ENCODE measurements at regions not wholly inside any gene's neighbourhood (a gene's known extent, or its start where the extent isn't known, plus 50 kb on each side); places are given as distances from the start of the nearest gene placed in this dataset.

GRCh38 chr1:117802531-117803257, 126.7 kb downstream of the GDAP2 start:
- intact Hi-C loops (cut with DNase I): no loop called here
- H3K27me3 ChIP-seq (ENCODE audit: low read depth): no peaks in the 10 kb centered on the region
- no peak overlapping the region for H3K27ac ChIP-seq
- no peak overlapping the region for H3K4me3 ChIP-seq
- no peaks in the 10 kb centered on the region for H3K9me3 ChIP-seq
- DNase-seq: no peak
- TF ChIP-seq CTCF (IDR thresholded peaks at IDR 0.05): no peak
- ATAC-seq: no peak
- H3K36me3 ChIP-seq: no peaks in the 10 kb centered on the region
- no peaks in the 10 kb centered on the region for H3K4me1 ChIP-seq

- no peak for DNase-seq
- intact Hi-C loops (cut with DNase I): no loop called here
- no peak overlapping the region for H3K4me3 ChIP-seq
- ATAC-seq: no peak
- no peaks in the 10 kb centered on the region for H3K27me3 ChIP-seq (ENCODE audit: low read depth)
- H3K36me3 ChIP-seq: no peaks in the 10 kb centered on the region
- no peak for TF ChIP-seq CTCF (IDR thresholded peaks at IDR 0.05)
- H3K27ac ChIP-seq: no peak overlapping the region
- H3K4me1 ChIP-seq: no peaks in the 10 kb centered on the region
- no peaks in the 10 kb centered on the region for H3K9me3 ChIP-seq
Measured at GRCh38 chr1:117803318-117803717, 126.1 kb downstream of the GDAP2 start.

GRCh38 chr1:117809764-117810163, 119.7 kb downstream of the GDAP2 start:
- Histone ChIP-seq H3K36me3 (no peaks in the 10 kb centered on the region), H3K27me3 (ENCODE audit: low read depth) (no peaks in the 10 kb centered on the region), H3K4me1 (peaks cover 9% of the 10 kb centered on the region), H3K27ac (no peak overlapping the region), H3K4me3 (no peak overlapping the region), H3K9me3 (no peaks in the 10 kb centered on the region)
- intact Hi-C loops (cut with DNase I): no loop called here
- DNase-seq (no peak), ATAC-seq (no peak)
- no peak for TF ChIP-seq CTCF (IDR thresholded peaks at IDR 0.05)

- Histone ChIP-seq H3K27me3 (ENCODE audit: low read depth) (no peaks in the 10 kb centered on the region), H3K9me3 (no peaks in the 10 kb centered on the region), H3K4me3 (no peak overlapping the region), H3K36me3 (no peaks in the 10 kb centered on the region), H3K27ac (no peak overlapping the region), H3K4me1 (peaks cover 9% of the 10 kb centered on the region)
- intact Hi-C loops (cut with DNase I): no loop called here
- TF ChIP-seq CTCF (IDR thresholded peaks at IDR 0.05): no peak
- ATAC-seq: no peak
- DNase-seq: no peak
Measured at GRCh38 chr1:117810553-117810952, 118.9 kb downstream of the GDAP2 start.

GRCh38 chr1:117812869-117813511, 116.4 kb downstream of the GDAP2 start:
- DNase-seq (no peak), ATAC-seq (peak in 1 of 2 donors; percentile 27)
- TF ChIP-seq CTCF (IDR thresholded peaks at IDR 0.05): no peak
- Histone ChIP-seq H3K27me3 (ENCODE audit: low read depth) (no peaks in the 10 kb centered on the region), H3K9me3 (no peaks in the 10 kb centered on the region), H3K4me3 (no peak overlapping the region), H3K4me1 (peaks cover 9% of the 10 kb centered on the region), H3K36me3 (no peaks in the 10 kb centered on the region), H3K27ac (no peak overlapping the region)
- intact Hi-C loops (cut with DNase I): no loop called here
